NCI-H2029 treated with DMSO at 0.1 percent for 48 hours (cell line): ENCODE measurements at regions not wholly inside any gene's neighbourhood (a gene's known extent, or its start where the extent isn't known, plus 50 kb on each side); places are given as distances from the start of the nearest gene placed in this dataset.
"Not testable (repeated sequence)": the region's sequence is repeated elsewhere in the genome, so short reads cannot be mapped to it uniquely, and the experiment has no call there.

ENCODE experiments used
- DNase-seq: peaks from one replicate; lab custom pipeline; 2025; lab: John Stamatoyannopoulos, UW

DNA sequence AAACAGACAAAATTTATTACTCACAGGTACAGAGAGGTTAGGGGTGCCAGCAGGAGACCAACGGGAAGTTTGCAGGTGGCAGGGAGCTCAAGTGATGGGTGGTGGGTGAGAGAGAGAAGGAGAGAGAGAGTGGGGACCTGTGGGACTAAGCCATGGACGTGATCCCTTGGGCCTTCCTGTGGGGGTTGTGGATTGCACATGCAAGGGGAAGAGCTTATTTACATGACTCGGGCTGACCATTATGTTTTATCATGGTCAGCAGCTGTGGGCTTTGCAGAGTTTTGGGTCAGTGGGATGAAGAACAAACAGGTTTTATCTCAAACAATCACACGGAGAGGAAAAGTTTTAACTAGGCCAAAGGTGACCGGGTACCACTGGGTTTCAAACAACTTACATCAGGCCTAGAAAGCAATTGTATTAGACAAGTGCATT, 156.2 kb upstream of the EXOC2 start:
- DNase-seq, result no peak

GRCh38 chr6:845566-845965, 152.6 kb upstream of the EXOC2 start:
- no peak for DNase-seq

GRCh38 chr6:845101-845500, 152.2 kb upstream of the EXOC2 start:
- DNase-seq, result no peak

DNA sequence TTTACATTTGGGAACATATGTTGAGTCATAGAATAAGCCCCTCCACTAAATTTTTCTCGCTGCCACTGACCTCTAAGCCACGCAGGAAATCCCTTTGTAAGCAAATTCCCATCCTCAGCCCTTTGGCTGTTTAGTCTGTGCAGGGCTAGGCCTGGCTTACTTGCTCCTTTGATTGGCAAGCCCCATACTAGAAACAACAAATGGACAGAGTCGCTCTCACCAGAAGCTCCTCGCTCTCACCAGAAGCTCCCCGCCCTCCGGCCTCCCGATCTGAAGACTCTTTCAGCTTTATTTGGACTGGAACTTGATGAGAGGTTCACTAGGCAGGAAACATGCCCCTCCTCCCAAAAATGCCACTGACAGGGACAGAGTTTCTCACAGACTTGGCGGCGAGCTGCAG, 149.2 kb upstream of the EXOC2 start:
- no peak for DNase-seq

DNA sequence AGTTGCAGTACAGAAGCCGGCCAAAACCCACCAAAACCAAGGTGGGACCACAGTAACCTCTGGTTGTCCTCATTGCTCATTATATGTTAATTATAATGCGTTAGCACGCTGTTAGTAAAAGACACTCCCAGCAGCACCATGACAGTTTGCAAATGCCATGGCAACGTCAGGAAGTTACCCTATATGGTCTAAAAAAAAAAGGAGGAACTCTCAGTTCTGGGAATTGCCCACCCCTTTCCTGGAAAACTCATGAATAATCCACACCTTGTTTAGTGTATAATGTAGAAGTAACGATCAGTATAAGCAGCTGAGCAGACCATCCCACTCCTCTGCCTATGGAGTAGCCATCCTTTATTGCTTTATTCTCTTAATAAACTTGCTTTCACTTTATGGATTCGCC, 148.6 kb upstream of the EXOC2 start:
- no peak for DNase-seq

- DNase-seq, result no peak
Measured at GRCh38 chr6:839201-839600, 146.3 kb upstream of the EXOC2 start.

GRCh38 chr6:837380-837779, 144.4 kb upstream of the EXOC2 start:
- DNase-seq, result no peak

DNA sequence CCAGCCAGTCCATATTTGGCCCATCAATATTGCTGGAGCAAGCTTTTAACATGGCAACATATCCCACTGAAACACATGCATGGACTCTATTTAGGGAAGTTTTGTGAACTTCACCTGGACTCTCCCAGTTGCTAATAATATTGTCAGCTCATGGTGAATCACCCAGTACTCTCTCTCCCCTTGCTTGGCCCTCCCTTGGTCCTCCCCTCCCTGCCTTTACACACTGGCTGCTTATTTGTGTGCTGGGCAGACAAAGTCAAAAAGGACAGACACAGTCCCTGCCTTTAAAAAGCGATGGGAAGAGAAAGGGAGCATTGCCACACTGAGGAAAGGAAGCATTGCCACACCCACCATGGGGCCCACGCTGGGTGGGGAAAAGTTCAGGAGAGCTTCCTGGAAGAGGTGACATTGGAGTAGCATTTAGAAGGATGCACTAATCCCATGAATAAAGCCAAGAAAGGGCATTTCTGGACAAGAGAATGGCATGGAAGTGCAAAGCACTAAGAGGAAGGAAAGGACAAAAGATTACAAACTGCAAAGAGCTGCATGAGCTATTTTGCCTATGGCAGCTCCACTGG, 143.4 kb upstream of the EXOC2 start:
- DNase-seq, result no peak

- DNase-seq, result no peak
Measured at GRCh38 chr6:835476-836160, 142.7 kb upstream of the EXOC2 start.

DNA sequence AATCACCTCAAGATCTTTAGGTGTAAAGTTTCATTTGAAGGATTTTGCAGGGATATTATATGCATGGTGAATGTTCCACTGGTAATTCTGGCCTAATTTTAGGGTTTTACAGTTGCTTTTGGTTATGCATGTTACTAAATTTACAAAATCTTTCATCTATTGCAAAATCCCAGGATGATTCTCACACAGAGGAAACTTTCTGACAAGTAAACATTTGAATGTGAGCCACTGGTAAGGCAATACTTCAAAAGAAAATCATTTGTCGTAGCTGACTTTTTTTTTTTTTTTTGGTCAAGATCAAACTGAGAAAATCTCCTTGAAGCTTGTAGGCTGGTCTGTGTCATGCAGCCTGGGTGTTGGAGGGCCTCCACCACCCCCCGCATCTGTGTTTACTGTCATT, 141.9 kb upstream of the EXOC2 start:
- DNase-seq, result no peak

DNA sequence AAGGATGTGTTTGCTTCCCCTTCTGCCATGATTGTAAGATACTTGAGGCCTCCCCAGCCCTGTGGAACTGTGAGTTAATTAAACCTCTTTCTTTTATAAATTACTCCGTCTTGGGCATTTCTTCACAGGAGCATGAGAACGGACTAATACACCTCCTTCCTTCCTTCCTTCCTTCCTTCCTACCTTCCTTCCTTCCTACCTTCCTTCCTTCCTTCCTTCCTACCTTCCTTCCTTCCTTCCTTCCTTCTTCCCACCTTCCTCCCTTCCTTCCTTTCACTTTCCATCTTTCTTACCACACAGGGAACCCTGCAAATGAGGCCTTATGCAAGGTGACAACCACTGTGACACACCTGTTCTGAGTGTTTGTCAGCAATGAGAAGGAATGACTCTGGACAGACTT, 141.3 kb upstream of the EXOC2 start:
- no peak for DNase-seq

DNA sequence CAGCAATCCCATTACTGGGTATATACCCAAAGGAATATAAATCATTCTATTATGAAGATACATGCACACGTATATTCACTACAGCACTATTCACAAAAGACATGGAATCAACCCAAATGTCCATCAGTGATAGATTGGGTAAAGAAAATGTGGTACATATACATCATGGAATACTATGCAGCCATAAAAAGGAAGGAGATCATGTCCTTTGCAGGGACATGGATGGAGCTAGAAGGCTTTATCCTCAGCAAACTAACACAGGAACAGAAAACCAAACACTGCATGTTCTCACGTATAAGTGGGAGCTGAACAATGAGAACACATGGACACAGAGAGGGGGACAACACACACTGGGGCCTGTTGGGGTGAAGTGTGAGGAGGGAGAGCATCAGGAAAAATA, 139.9 kb upstream of the EXOC2 start:
- DNase-seq, result not testable (repeated sequence)

- peak; percentile 34 for DNase-seq
Measured at GRCh38 chr6:830667-831327, 137.9 kb upstream of the EXOC2 start.

- no peak for DNase-seq
Measured at GRCh38 chr6:829656-830055, 136.7 kb upstream of the EXOC2 start.

GRCh38 chr6:827431-827830, 134.5 kb upstream of the EXOC2 start:
- DNase-seq, result no peak

- DNase-seq, result no peak
Measured at GRCh38 chr6:819122-819521, 126.2 kb upstream of the EXOC2 start.

DNA sequence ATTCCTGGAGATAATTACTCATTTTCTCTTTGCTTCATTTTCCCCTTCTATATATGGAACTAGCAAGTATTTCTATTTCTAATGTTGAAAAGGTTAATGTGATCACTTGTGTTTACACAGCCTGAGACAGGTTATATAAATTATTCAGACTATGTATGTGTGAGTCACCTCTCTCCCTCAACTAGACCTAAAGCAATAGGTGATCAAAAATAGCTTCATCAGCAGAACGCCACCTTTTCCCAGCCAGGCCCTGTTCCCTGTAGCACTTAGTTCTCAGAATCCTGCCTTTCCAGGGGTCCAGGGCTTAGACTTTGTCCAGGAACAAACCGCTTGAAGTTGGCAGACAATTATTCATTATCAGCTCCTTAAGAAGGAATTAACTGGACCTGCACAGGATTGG, 125.3 kb upstream of the EXOC2 start:
- DNase-seq, result no peak

DNA sequence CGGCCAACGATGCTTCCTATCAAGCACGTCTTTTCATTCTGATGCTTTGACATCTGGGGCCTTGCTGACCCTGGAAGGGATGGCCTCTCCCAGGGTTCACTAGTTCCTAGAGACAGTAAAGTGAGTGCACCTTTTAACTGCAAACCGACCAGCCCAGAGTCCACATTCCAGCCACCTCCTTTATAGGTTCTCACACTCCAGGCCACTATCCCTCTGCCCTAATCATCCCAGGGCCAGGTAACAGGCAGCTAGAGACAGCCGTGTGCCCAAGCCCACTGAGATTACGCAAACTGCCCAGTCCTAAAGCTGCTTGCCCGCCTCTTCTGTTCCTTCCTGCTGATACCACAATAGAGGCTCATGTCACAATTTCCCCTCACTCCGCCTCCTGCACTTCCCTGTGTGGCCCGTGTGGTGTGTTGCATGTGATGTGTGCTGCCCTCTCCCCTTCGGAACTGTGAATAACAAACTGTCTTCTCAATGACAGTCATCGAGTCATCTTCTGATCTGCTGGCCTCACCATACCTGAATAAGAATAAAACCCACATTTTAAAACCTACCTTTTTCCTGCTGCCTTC, 123.7 kb upstream of the EXOC2 start:
- no peak for DNase-seq

DNA sequence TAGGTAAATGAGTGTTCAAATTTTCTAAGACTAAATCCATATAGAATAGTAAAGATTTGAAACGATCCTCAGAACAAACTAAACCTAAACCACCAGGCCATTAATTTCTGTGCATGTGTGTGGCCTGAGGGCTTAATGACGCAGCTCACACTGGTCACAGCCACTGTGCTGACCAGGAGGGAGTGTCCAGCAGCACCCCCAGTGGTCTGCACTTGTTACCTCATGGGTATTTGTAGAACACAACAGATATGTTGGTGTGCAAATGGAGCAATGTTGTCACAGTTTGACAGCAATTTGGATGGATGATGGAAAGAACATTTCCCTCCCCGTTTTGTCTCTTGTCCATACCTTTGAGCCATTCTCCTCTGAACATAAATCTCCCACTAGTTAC, 122.4 kb upstream of the EXOC2 start:
- no peak for DNase-seq

GRCh38 chr6:814378-815347, 121.7 kb upstream of the EXOC2 start:
- DNase-seq, result no peak

- DNase-seq, result no peak
Measured at GRCh38 chr6:811831-812230, 118.9 kb upstream of the EXOC2 start.

GRCh38 chr6:811191-811590, 118.3 kb upstream of the EXOC2 start:
- no peak for DNase-seq
